ENCODE measurements at regions not wholly inside any gene's neighbourhood (a gene's known extent, or its start where the extent isn't known, plus 50 kb on each side); places are given as distances from the start of the nearest gene placed in this dataset.

GRCh38 chr17:5885336-5885735 is 184.8 kb upstream of the WSCD1 start:
- TF ChIP-seq CTCF (IDR thresholded peaks at IDR 0.05) = no peak
- TF ChIP-seq POLR2A (IDR thresholded peaks at IDR 0.05; ENCODE audit: low read depth) = no peak
- no peak for TF ChIP-seq POLR2AphosphoS5 (IDR thresholded peaks at IDR 0.05)

All from esophagus muscularis mucosa (tissue), 3 donors.